ENCODE measurements at regions not wholly inside any gene's neighbourhood (a gene's known extent, or its start where the extent isn't known, plus 50 kb on each side); places are given as distances from the start of the nearest gene placed in this dataset.

GRCh38 chr15:70494852-70495571, 268.3 kb downstream of the UACA start:
- no peak for TF ChIP-seq POLR2A (IDR thresholded peaks at IDR 0.05; ENCODE audit: control extremely low read depth in 1 of 2, low read depth in 2 of 2, low read length in 2 of 2)
- no peak for TF ChIP-seq RBBP5 (IDR thresholded peaks at IDR 0.05; ENCODE audit: borderline replicate concordance, low read depth, low read length)
- no peak for TF ChIP-seq RXRA (IDR thresholded peaks at IDR 0.05; ENCODE audit: insufficient read depth, low read depth, low read length)
- TF ChIP-seq, protein P1, sequence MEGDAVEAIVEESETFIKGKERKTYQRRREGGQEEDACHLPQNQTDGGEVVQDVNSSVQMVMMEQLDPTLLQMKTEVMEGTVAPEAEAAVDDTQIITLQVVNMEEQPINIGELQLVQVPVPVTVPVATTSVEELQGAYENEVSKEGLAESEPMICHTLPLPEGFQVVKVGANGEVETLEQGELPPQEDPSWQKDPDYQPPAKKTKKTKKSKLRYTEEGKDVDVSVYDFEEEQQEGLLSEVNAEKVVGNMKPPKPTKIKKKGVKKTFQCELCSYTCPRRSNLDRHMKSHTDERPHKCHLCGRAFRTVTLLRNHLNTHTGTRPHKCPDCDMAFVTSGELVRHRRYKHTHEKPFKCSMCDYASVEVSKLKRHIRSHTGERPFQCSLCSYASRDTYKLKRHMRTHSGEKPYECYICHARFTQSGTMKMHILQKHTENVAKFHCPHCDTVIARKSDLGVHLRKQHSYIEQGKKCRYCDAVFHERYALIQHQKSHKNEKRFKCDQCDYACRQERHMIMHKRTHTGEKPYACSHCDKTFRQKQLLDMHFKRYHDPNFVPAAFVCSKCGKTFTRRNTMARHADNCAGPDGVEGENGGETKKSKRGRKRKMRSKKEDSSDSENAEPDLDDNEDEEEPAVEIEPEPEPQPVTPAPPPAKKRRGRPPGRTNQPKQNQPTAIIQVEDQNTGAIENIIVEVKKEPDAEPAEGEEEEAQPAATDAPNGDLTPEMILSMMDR (IDR thresholded peaks at IDR 0.05; ENCODE audit: control extremely low read depth in 1 of 3, insufficient read depth in 1 of 3, low read depth in 1 of 3, low read length in 3 of 3), result no peak
- no peak for TF ChIP-seq ATF2 (IDR thresholded peaks at IDR 0.05; ENCODE audit: low read length)
- no peak for TF ChIP-seq POLR2AphosphoS5 (IDR thresholded peaks at IDR 0.05; ENCODE audit: low read depth, low read length)
- TF ChIP-seq CEBPB (IDR thresholded peaks at IDR 0.05; ENCODE audit: low read depth, low read length), result no peak
- TF ChIP-seq CREB1 (IDR thresholded peaks at IDR 0.05), result no peak
- no peak for TF ChIP-seq FOSL1 (IDR thresholded peaks at IDR 0.05; ENCODE audit: insufficient read depth, low read depth, low read length)
- TF ChIP-seq RFX5 (IDR thresholded peaks at IDR 0.05; ENCODE audit: borderline replicate concordance, low read depth, low read length), result no peak
- no peak for TF ChIP-seq KDM1A (IDR thresholded peaks at IDR 0.05; ENCODE audit: borderline replicate concordance, low read length)
- no peak for TF ChIP-seq BCL11A (IDR thresholded peaks at IDR 0.05; ENCODE audit: low read depth in 2 of 2, low read length in 2 of 2)

Measured in H1 (cell line).